ENCODE measurements at regions not wholly inside any gene's neighbourhood (a gene's known extent, or its start where the extent isn't known, plus 50 kb on each side); places are given as distances from the start of the nearest gene placed in this dataset.

GRCh38 chr3:163863146-163863545, 1215.2 kb downstream of the SI start:
- no peaks in the 10 kb centered on the region for H3K36me3 ChIP-seq (ENCODE audit: control insufficient read depth, insufficient read depth, low read length)
- no peak overlapping the region for H3K4me3 ChIP-seq (ENCODE audit: low read depth, low read length)
- TF ChIP-seq CTCF (IDR thresholded peaks at IDR 0.05; ENCODE audit: insufficient read depth, low read length, severe bottlenecking): no peak
- FAIRE-seq: no peak
- no peaks in the 10 kb centered on the region for H3K27me3 ChIP-seq (ENCODE audit: control insufficient read depth, insufficient read depth, low read length)
- DNase-seq (ENCODE audit: low read depth): no peak

GRCh38 chr3:163852233-163852632, 1226.1 kb downstream of the SI start:
- DNase-seq (ENCODE audit: low read depth): no peak
- TF ChIP-seq CTCF (IDR thresholded peaks at IDR 0.05; ENCODE audit: insufficient read depth, low read length, severe bottlenecking): no peak
- no peaks in the 10 kb centered on the region for H3K27me3 ChIP-seq (ENCODE audit: control insufficient read depth, insufficient read depth, low read length)
- no peak overlapping the region for H3K4me3 ChIP-seq (ENCODE audit: low read depth, low read length)
- no peaks in the 10 kb centered on the region for H3K36me3 ChIP-seq (ENCODE audit: control insufficient read depth, insufficient read depth, low read length)
- FAIRE-seq: no peak

GRCh38 chr3:163838769-163839168, 1239.5 kb downstream of the SI start:
- no peak overlapping the region for H3K4me3 ChIP-seq (ENCODE audit: low read depth, low read length)
- no peak for DNase-seq (ENCODE audit: low read depth)
- H3K36me3 ChIP-seq (ENCODE audit: control insufficient read depth, insufficient read depth, low read length): no peaks in the 10 kb centered on the region
- FAIRE-seq: no peak
- H3K27me3 ChIP-seq (ENCODE audit: control insufficient read depth, insufficient read depth, low read length): no peaks in the 10 kb centered on the region
- TF ChIP-seq CTCF (IDR thresholded peaks at IDR 0.05; ENCODE audit: insufficient read depth, low read length, severe bottlenecking): no peak

- no peak for DNase-seq (ENCODE audit: low read depth)
- no peak for TF ChIP-seq CTCF (IDR thresholded peaks at IDR 0.05; ENCODE audit: insufficient read depth, low read length, severe bottlenecking)
- no peaks in the 10 kb centered on the region for H3K36me3 ChIP-seq (ENCODE audit: control insufficient read depth, insufficient read depth, low read length)
- H3K27me3 ChIP-seq (ENCODE audit: control insufficient read depth, insufficient read depth, low read length): no peaks in the 10 kb centered on the region
- no peak for FAIRE-seq
- no peak overlapping the region for H3K4me3 ChIP-seq (ENCODE audit: low read depth, low read length)
These were observed 1245.7 kb downstream of the SI start for GRCh38 chr3:163832547-163832946.

GRCh38 chr3:163821841-163822240, 1256.5 kb downstream of the SI start:
- Histone ChIP-seq H3K36me3 (ENCODE audit: control insufficient read depth, insufficient read depth, low read length) (no peaks in the 10 kb centered on the region), H3K27me3 (ENCODE audit: control insufficient read depth, insufficient read depth, low read length) (no peaks in the 10 kb centered on the region), H3K4me3 (ENCODE audit: low read depth, low read length) (no peak overlapping the region)
- DNase-seq (ENCODE audit: low read depth): peak; percentile 0
- TF ChIP-seq CTCF (IDR thresholded peaks at IDR 0.05; ENCODE audit: insufficient read depth, low read length, severe bottlenecking): no peak
- no peak for FAIRE-seq

- H3K4me3 ChIP-seq (ENCODE audit: low read depth, low read length): no peak overlapping the region
- TF ChIP-seq CTCF (IDR thresholded peaks at IDR 0.05; ENCODE audit: insufficient read depth, low read length, severe bottlenecking): no peak
- no peak for DNase-seq (ENCODE audit: low read depth)
- no peaks in the 10 kb centered on the region for H3K36me3 ChIP-seq (ENCODE audit: control insufficient read depth, insufficient read depth, low read length)
- no peaks in the 10 kb centered on the region for H3K27me3 ChIP-seq (ENCODE audit: control insufficient read depth, insufficient read depth, low read length)
- no peak for FAIRE-seq
These were observed 1261.3 kb downstream of the SI start for GRCh38 chr3:163817015-163817414.
